ENCODE measurements at regions not wholly inside any gene's neighbourhood (a gene's known extent, or its start where the extent isn't known, plus 50 kb on each side); places are given as distances from the start of the nearest gene placed in this dataset.

DNA sequence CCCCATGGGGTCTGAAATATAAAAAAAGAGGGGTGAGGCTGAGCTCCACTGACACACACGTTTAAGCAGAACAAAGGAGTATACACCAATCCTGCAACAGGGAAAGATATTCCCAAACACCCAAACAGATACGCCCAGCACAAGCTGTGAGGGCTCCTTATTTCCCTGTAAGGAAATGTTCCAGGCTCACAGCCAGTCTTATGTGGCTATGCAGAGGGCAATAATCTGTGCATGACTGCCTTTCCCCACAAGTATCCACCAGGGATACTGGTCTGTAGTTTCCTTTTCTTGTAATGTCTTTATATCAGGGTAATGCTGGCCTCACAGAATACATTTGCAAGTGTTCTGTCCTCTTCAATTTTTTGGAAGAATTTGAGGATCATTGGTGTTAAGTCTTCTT is 141.7 kb upstream of the DAAM1 start:
- TF ChIP-seq, protein P1, sequence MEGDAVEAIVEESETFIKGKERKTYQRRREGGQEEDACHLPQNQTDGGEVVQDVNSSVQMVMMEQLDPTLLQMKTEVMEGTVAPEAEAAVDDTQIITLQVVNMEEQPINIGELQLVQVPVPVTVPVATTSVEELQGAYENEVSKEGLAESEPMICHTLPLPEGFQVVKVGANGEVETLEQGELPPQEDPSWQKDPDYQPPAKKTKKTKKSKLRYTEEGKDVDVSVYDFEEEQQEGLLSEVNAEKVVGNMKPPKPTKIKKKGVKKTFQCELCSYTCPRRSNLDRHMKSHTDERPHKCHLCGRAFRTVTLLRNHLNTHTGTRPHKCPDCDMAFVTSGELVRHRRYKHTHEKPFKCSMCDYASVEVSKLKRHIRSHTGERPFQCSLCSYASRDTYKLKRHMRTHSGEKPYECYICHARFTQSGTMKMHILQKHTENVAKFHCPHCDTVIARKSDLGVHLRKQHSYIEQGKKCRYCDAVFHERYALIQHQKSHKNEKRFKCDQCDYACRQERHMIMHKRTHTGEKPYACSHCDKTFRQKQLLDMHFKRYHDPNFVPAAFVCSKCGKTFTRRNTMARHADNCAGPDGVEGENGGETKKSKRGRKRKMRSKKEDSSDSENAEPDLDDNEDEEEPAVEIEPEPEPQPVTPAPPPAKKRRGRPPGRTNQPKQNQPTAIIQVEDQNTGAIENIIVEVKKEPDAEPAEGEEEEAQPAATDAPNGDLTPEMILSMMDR (IDR thresholded peaks at IDR 0.05; ENCODE audit: low read depth, low read length, poor library complexity, severe bottlenecking), result no peak
- TF ChIP-seq EZH2phosphoT487 (IDR thresholded peaks at IDR 0.05; ENCODE audit: borderline replicate concordance, low read length), result no peak

Measured in DOHH2 (cell line).